NCI-H1092 (cell line): ENCODE measurements at regions not wholly inside any gene's neighbourhood (a gene's known extent, or its start where the extent isn't known, plus 50 kb on each side); places are given as distances from the start of the nearest gene placed in this dataset.

ENCODE experiments used
- DNase-seq: peaks from one replicate; lab custom pipeline; 2025; lab: John Stamatoyannopoulos, UW

DNA sequence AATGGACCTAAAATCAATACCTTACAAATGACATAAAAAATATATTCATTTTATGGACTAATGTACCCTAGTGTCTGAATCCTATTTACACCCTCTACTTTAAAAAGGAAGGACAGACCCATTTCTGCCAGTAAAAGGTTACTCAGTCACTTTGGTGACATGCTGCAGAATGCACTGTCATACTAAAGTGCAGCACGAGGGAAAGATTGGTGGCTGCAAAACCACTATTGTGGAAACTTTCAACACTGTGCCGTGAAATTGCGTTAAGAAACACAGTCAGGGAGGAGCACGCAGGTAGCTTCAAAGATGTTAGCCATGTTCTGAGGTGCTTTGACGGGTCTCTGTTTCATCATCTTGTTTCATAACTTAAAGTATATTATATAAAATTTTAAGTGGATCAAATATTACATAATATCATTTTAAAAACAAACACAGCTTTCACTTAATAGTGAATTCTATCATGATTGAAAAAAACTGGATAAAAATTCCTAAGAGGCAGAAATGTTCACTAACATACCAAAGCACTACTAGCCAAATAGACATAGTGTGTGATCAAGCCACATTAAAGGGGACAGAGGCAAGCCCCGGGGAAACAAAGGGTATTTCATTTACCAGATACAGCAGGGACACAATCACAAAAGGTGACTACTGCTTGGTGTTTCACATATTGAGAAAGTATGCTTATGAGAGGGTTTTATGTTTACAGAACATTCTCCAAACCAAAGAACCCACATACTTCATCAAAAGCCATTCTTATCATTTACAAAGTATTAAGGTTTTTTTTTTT, 330.8 kb upstream of the SOX5 start:
- no peak for DNase-seq

DNA sequence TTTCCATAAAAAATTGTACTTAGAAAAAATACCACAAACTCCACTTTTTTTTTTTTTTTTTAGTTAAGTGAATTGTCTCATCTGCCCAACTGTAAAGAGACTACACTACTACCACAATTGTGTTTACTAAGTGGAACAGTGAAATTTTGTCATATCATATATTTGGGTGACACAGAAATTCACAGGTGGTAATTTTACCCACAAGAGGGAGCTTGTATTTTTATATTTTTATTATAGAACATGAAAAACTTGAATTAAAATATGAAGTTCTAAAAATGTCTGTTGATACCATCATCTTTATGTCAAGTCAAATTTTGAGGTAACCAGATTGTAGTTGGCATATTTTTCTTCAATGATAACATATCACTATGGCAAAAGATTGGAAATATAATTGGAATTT, 329.4 kb upstream of the SOX5 start:
- DNase-seq, result no peak

DNA sequence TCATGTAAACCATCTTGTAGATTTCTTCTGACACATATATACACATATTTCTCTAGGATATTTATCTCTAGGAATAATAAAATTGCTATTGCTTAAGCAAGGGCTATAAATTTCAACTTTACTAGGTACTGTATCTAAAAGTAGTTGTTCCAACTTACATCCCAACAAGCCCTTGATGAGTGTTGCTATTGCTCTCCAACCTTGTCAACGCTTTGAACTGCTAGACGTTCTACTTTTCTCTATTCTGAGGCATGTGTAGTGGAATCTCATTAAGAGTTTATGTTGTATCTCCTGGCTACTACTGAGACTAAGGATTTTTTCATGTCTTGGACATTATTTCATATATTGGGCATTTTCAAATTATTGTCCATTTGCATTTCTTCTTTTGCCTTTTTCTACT, 321.5 kb upstream of the SOX5 start:
- no peak for DNase-seq

DNA sequence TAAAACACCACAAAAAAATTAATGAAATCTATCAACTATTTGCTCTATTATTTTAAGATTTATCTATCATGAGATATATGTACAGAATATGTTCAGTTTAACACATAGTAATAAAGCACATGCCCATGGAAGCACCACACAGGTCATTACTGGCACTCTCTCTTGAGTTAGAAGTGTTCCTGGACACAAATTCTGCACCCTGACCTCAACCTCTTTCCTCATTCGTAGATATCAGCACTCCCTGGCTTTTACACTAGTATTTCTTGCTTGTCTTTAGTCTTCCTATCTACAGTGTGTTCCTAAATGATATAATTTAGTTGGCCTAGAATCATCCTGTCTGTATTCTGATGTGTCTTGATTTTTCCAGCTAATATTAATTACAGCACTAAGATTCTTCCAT, 321.0 kb upstream of the SOX5 start:
- no peak for DNase-seq

DNA sequence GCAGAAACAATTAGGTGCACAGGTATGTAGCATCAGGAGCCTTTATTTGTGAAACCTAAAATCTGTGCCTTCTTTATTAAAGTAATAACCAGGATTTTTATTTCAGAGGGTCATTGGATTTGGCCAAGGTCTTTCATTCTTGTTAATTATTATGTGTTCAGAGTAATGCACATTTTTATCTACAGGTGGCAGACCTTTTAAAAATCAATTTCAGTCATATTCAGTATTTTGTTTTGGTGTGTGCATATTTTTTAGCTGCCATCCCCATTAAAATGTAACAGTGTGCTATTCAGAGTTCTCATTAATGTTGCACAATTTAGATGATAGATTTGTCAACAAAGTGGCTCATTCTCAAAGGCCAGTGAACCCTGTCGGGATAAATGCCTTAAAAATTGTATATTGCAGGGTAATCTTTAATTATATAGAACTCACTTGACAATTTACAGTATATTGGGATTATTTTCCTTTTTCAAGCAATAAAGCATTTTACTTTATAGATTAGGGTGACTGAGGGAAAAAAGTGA, 319.3 kb upstream of the SOX5 start:
- no peak for DNase-seq

DNA sequence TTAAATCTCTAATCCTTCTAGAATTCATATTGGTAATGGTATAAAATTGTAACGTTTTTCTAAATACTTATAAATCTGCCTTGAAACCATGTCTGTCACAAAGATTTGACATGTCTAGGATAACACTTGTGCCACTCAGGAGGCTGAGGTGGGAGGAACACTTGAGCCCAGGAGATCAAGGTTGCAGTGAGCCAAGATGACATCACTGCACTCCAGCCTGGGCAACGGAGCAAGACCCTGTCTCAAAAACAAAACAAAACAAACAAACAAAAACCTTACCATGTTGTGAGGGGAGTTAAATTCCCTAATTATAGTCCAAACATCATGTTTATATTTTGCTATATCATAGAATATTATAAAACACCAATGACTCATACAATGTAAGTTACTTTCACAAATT, 317.5 kb upstream of the SOX5 start:
- DNase-seq, result no peak

DNA sequence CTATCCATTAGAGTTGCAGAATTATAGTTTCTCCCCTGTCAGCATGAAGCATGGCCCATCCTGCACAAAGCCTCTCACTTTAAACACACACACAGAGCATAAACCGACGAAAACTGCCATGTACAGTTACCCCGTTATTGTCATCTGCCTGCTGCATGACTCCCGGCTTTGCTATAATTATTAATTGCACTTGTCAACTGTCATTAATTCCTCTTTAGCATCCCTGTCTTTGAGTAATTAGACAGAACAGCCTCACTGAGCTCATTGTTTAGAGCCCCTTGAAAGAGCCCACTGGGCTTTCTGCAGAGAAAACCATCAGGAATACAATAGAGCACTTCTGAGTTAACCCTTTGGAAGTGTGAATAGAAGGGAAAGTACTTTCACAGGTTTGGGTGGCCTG, 307.2 kb upstream of the SOX5 start:
- no peak for DNase-seq

DNA sequence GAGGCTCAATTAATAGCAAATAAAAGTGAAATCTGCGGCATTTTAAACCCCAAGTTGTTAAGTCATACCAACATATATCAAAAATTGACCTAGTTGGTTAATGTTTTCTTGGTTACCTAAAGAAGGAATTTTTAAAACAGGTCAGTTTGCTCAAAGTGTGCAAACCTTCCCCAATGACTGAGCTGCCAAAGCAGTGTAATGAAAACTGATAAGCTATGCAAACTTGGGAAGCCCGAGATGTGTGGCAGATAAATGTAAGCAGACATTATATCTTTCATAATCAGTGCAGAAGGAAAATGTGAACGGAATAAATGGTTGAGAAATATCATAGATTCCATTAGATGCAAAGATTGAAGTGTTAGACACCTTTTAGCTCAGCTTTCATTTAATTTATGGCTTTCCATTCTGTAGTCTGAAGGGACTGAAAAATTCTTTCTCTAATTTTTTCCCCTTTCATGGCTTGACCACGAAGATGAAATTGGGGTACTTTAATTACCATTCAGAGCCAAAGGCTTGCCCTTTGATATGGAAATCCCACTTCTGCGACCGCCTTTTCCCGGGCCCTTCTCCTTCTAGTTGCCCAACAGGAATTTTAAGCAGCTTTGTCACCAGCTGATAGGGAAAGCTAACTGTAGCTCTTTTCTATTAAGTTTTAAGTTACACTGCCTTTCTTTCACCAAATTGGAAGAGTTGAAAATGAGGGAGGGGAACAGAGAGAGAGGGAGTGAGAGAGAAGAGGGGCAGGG, 306.6 kb upstream of the SOX5 start:
- DNase-seq, result no peak

DNA sequence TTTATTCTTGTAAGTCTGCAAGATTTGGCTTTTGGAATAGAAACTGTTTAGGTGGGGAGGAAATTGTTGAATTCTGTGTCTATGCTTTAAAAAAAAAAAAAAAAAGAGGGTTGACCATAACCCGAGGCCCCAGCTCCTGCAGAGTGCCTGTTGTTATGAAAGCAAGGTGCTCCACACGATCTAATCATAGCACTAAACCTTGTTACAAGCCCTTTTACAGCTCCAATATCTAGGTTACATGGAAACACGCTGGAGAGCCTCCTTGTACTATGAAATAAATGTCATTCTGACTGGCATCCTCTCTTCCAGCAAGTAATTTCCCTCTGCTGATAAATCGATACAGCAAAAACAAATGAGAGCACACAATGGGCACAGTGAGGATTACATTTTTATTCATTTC, 303.1 kb upstream of the SOX5 start:
- DNase-seq, result peak; percentile 36

DNA sequence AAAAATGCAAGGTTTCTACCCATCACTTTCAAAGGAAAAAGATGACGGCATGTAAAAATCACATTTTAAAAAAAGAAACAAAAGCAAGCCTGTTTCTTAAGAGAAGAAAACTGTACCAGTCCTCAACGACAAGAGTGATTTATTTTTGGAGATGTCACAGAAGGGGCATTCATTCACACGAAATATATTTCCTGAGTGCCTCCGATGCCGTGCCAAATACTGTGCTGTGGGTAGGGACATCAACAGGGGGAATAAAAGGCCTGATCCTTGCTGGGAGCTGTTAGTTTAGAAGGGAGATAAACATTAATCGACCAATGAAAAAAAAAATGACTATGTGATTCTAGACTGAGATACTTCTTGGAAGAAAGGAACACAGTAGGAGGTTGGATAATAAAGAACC, 297.5 kb upstream of the SOX5 start:
- DNase-seq, result no peak

DNA sequence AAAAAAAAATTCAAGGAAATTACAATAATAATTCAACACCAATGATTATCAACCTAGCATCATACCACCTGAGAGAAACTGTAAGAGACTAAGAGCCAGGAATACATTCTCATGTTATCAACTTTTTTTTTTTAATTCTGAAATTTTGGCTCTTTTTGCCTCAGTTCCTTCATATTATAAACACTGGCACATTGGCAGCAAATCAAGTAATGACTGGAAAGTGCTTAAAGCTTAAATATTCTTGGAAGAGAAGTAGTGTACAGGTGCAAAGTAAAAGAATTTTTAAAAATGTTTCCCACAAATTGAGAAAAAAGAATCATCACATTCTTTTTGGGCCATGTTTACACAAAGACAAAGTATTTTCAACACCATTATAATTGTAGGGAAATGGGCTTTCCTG, 296.9 kb upstream of the SOX5 start:
- no peak for DNase-seq

DNA sequence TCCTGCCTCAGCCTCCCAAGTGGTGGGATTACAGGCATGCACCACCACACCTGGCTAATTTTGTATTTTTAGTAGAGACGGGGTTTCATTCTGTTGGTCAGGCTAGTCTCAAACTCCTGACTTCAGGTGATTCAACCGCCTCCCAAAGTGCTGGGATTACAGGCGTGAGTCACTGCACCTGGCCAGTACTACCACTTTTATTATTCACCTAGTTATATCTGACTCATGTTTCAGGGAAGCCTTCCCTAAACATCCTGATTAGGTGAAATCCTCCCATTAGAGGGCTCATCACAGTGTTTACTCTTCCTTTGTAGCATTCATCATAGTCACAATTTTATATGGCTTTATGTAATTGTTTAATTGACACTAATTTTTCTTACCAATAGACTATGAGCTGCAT, 295.3 kb upstream of the SOX5 start:
- no peak for DNase-seq

DNA sequence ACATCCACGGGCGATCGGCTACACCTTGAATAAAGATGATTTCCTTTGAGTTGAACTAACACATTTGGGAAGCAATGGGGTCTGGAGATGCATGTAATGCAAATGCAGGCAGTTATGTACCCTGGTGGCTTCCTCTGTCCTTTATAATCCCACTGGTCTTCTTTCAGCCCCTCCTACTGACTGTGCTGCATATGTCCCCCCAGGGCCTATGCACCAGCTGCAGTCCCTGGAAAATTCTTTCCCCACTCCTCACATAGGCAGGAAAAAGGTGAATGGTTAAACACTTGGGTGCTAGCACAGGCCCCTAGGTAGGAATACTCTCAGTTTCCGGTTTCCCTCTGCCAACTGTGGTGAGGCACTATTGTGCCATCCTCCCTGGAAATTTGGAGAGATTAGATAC, 294.8 kb upstream of the SOX5 start:
- no peak for DNase-seq

DNA sequence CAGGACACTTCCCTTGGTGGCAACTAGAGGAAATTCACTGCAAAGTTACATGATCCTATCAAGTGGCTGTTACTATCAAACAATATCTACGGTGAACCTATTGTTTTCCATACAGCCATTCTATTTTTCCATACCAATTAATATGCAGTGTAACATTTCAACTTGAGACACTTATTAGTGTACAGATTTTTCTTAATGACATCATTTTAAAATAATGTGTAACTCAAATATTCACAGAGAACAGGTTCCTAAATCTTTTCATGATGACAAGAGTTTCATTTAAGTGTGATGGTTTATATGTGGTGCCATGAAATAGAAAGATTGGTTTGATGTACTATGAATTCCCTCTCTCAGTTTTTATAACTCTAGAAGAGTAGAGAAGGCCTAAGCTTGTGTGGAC, 291.2 kb upstream of the SOX5 start:
- DNase-seq, result no peak

DNA sequence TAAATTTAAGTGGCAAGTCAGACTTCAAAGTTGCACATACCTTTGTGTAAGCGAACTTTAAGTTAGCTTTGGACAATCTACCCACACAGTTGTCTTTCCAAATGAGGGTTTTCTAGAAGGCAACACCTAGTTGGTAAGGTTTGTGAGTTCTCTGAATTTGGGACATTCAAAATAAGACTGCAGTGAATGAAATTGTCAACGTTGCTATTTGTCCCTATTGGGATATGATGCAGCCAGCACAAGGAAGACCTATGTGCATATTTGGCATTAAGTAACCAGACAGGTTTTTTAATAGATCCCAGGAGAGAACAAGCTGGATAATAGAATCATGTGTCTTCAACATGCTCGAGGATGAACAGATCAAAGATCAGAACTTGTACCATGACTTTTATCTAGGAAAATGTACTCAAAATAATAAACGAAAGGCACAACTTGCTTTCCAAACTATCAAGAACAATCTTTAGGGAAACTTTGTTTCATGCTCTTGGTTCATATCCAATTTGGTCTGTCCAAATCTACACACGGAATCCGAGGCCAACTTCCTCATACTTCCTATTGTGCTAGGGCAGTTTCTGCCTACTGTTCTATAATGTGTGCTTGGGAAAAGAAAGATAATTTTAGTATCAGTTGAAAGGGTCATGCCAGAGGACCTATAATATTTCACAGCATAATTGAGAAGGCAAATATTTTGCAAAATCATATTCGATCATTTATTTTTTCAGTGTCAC, 284.2 kb upstream of the SOX5 start:
- no peak for DNase-seq

DNA sequence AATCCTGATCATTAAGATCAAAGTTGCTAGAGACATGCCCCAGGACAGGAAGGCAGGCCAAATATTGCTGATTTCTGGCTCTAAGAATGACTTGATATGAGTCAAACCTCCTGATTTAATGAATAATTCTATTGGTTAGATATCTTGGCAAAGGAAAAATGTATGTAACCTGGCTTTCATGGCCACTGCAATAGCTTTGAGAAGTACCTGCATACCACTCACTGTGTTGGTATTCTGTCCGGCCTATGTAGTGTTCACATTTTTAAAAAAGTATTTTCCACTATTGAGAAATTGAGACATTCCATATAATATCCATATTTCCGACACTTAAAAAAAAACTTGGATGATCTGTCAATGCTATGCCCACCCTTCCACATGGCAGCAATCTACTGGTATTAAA, 283.1 kb upstream of the SOX5 start:
- DNase-seq, result no peak

DNA sequence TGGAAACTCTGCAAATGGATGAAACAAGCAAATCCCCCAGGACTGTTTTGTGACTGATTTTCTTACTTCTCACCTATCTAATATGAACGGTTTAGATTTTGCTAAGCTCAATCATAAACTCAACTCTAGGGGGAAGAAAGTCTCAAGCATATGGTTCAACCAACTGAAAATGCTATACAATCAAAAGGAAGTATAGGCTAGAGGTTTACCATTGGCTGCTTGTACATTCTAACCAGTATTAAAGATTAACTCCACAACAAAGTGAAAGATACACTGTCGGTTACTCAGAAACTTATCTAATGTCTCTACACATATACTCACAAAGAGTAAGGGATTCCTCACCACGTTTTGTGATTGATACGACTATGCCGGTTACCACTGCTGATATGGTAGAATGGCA, 281.8 kb upstream of the SOX5 start:
- no peak for DNase-seq

DNA sequence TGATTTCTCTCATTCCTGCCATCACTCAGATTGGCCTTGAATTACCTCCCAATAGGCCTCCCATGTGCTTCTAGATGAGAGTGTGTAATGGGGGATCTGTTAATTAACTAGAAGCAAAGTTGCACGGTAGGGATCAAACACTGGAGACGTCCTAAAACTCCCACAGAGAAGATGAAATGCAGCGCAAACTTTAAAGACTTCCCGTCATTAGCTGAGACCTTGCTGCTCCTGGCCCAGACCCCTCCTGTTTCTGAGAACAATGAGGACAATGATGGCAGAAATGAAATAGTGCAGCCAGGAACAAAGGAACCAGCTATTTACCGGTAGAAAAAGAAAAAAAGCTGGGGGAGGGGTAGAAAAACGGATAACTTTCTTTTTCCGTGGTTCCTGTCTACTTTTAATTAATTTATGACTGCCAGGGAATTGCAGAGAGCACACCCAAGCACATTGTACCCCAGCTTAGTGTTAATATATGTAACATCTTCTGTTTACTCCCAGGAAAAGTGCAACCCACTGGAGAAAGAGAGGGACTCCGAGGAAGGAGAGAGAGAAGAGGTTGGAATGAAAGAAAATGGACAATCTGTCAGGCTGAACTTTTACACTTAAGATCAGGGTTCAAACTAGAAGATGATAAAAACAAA, 280.7 kb upstream of the SOX5 start:
- DNase-seq, result no peak

DNA sequence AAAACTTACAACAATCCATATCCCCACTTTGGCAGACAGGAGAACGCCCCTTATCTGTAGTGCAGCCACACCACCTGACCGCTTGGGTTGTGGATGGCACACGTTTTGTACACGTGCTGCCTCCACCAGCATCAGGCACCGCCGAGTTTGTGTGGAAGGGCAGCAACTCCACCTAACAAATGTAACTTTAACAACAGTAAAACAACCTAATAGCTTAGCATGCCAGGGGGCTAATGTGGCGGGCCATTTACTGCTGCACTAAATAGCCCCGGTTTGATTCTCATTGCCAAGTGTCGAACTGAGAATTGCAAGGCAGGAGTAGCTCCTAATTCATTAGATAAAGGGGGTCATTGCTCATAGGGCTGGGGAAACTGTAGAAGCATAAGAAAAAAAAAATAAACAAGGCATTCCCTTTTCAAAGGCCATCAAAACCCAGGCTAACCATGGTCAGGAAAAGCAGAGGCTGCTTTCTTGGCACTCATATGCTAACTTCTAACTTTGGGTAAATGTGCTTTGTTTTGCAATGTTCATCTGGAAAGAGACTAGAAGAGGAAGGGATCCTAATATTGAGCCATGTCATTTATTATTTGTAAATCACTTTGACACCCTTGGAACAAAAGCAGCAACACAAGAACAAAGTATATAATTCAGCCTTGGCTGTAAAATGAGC, 279.7 kb upstream of the SOX5 start:
- DNase-seq, result no peak

DNA sequence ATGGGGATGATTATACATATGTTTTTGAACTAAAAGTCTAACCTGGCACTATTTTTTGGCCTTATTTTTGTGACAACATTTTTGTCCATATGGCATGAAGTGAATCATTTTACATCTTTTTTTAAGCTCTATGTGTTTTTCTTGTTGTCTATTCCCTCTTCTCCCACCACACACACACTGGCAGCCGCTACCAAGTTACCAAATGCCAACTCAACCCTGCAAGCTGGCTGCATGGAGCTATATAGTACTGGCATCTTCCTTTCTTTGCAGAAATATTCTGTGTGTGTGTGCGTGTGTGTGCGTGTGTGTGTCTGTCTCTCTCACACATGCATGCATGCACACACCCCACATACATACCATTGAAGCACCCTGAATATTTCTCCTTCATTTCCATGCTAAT, 278.9 kb upstream of the SOX5 start:
- DNase-seq, result no peak

DNA sequence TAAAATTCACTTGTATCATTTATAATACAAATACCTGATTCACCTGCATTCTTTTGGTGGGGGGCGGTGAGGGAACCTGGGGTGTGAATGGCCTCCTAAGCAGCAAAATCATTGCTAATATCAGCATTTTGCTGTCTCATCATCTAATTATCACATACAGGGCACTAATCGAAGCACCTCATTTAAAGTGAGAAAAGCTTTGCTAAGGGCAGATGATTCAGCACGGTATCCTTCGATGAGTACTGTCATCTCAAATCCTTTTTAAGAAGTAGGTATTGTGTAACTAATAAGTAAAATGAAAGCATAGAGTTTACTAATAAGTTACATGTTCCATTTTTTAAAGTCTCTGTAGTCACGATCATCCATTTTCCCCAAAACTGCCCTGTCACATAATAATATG, 278.1 kb upstream of the SOX5 start:
- DNase-seq, result no peak
